HCT116 (cell line): ENCODE measurements at regions not wholly inside any gene's neighbourhood (a gene's known extent, or its start where the extent isn't known, plus 50 kb on each side); places are given as distances from the start of the nearest gene placed in this dataset.

ENCODE experiments used
- ATAC-seq: fragments of 200-7000 bp; cut with Tn5 transposase; 2 replicates; pipeline ENCODE4 v1.9.1; 2020; ENCODE audit warnings: mild to moderate bottlenecking, moderate library complexity
- BruUV-seq: library from RNA; stranded (reverse); fragments of 400-500 nt; replicated peaks from 2 replicates; lab custom pipeline; 2021; lab: Mats Ljungman, UMichigan
- CTCF ChIA-PET: fragments of 300-600 bp; sonication (Branson Sonifier 250); formaldehyde crosslinking; loops from one replicate; lab custom pipeline; 2021; ENCODE audit warnings: antibody characterized with exemption; lab: Charles Lee
- POLR2A ChIA-PET: fragments of 300-600, 350-600 bp; sonication (Branson Sonifier 250); formaldehyde crosslinking; loops from one replicate; lab custom pipeline; 2021; ENCODE audit warnings: antibody characterized with exemption; lab: Charles Lee
- RAD21 ChIA-PET, 2 experiments: fragments of 300-600 bp; sonication (Branson Sonifier 250); formaldehyde crosslinking; loops; one replicate each; lab custom pipeline; 2023; ENCODE audit warnings: low total read pairs in 2 of 2; ENCODE audit not compliant: uncharacterized antibody in 2 of 2, unreplicated experiment in 2 of 2, low non-redundant PET in 1 of 2; lab: Charles Lee
- DNase-seq: peaks from one replicate; pipeline ENCODE4 v3.0.0-alpha.2; 2010; ENCODE audit warnings: low read depth, low spot score
- H2AFZ ChIP-seq: fragments of 200-600 bp; shearing (Covaris generic), sonication (generic); 2 replicates; pipeline ENCODE4 v1.6.1; 2017; ENCODE audit warnings: low read depth, mixed run types, mixed read lengths, antibody characterized with exemption, low read length; ENCODE audit not compliant: poor library complexity, severe bottlenecking
- H3K27ac ChIP-seq: 2 replicates; pipeline ENCODE4 v1.5.1; 2012; ENCODE audit warnings: low read depth, low read length
- H3K27me3 ChIP-seq: fragments of 200-600 bp; sonication (generic); 2 replicates; pipeline ENCODE4 v1.6.1; 2016; ENCODE audit warnings: mixed run types, low read length, mixed read lengths; ENCODE audit not compliant: insufficient read depth
- H3K36me3 ChIP-seq, 2 experiments: fragments of 200-500 bp in 1 of 2; fragments of 200-600 bp in 1 of 2; sonication (Bioruptor generic) in 1 of 2; sonication (generic) in 1 of 2; 2 replicates each; pipeline versions ENCODE4 v1.5.1 to v1.6.1; 2014 to 2016; ENCODE audit warnings: low read length in 2 of 2, inconsistent platforms in 1 of 2, mixed read lengths in 1 of 2, mixed run types in 1 of 2; ENCODE audit not compliant: insufficient read depth in 2 of 2, control insufficient read depth in 1 of 2
- H3K4me1 ChIP-seq, 2 experiments: fragments of 200-600 bp in 1 of 2; sonication (generic) in 1 of 2; 2 replicates each; pipeline versions ENCODE4 v1.5.1 to v1.6.1; 2012 to 2017; ENCODE audit warnings: low read length in 2 of 2, inconsistent platforms in 1 of 2, mild to moderate bottlenecking in 1 of 2, mixed read lengths in 1 of 2, mixed run types in 1 of 2, moderate library complexity in 1 of 2; ENCODE audit not compliant: insufficient read depth in 2 of 2, control insufficient read depth in 1 of 2
- H3K4me2 ChIP-seq: fragments of 200-600 bp; sonication (generic); 2 replicates; pipeline ENCODE4 v1.6.1; 2017; ENCODE audit warnings: mixed run types, low read length, mixed read lengths
- H3K4me3 ChIP-seq, 2 experiments: fragments of 200-600 bp in 1 of 2; sonication (generic) in 1 of 2; replicated peaks in 1 of 2; 2 replicates each; pipeline ENCODE4 v1.5.1; 2011 to 2016; ENCODE audit warnings: low read length in 2 of 2, control low read depth in 1 of 2, low read depth in 1 of 2, mild to moderate bottlenecking in 1 of 2, mixed read lengths in 1 of 2, mixed run types in 1 of 2
- H3K79me2 ChIP-seq: fragments of 200-600 bp; sonication (generic); 2 replicates; pipeline ENCODE4 v1.6.1; 2017; ENCODE audit warnings: mild to moderate bottlenecking, mixed run types, low read length, moderate library complexity, mixed read lengths; ENCODE audit not compliant: insufficient read depth
- H3K9ac ChIP-seq: fragments of 200-600 bp; sonication (generic); 2 replicates; pipeline ENCODE4 v1.6.1; 2016; ENCODE audit warnings: low read length, mixed read lengths
- H3K9me2 ChIP-seq: fragments of 200-600 bp; sonication (generic), shearing (Covaris generic); 2 replicates; pipeline ENCODE4 v1.6.1; 2017; ENCODE audit warnings: mixed run types, mild to moderate bottlenecking, moderate library complexity; ENCODE audit not compliant: insufficient read depth
- H3K9me3 ChIP-seq, 2 experiments: fragments of 200-500 bp in 1 of 2; fragments of 200-600 bp in 1 of 2; sonication (Bioruptor generic) in 1 of 2; sonication (generic) in 1 of 2; 2 replicates each; pipeline ENCODE4 v1.6.1; 2014 to 2017; ENCODE audit warnings: low read length in 2 of 2, mixed read lengths in 2 of 2, inconsistent platforms in 1 of 2, low read depth in 1 of 2, mild to moderate bottlenecking in 1 of 2, mixed run types in 1 of 2, moderate library complexity in 1 of 2; ENCODE audit not compliant: control insufficient read depth in 1 of 2, insufficient read depth in 1 of 2
- H4K20me1 ChIP-seq: fragments of 200-600 bp; sonication (generic), shearing (Covaris generic); 2 replicates; pipeline ENCODE4 v1.6.1; 2017; ENCODE audit warnings: mixed run types, mild to moderate bottlenecking, moderate library complexity; ENCODE audit not compliant: insufficient read depth
- CBX3 ChIP-seq: IDR thresholded peaks from 2 replicates; pipeline ENCODE4 v1.6.1; 2012; ENCODE audit warnings: low read depth
- EGR1 ChIP-seq: IDR thresholded peaks from 2 replicates; pipeline ENCODE4 v1.6.1; 2012; ENCODE audit warnings: low read depth
- ELF1 ChIP-seq: IDR thresholded peaks from 2 replicates; pipeline ENCODE4 v1.6.1; 2012; ENCODE audit warnings: low read depth, borderline replicate concordance
- EZH2 ChIP-seq: fragments of 200-600 bp; sonication (generic); IDR thresholded peaks from 2 replicates; pipeline ENCODE4 v1.6.1; 2017; ENCODE audit warnings: antibody characterized with exemption, mixed run types
- EZH2phosphoT487 ChIP-seq: fragments of 200-600 bp; IDR thresholded peaks from 2 replicates; pipeline ENCODE4 v1.6.1; 2018; ENCODE audit warnings: antibody characterized with exemption, borderline replicate concordance
- FOSL1 ChIP-seq: IDR thresholded peaks from 2 replicates; pipeline ENCODE4 v1.6.1; 2012; ENCODE audit warnings: low read depth
- JUND ChIP-seq: IDR thresholded peaks from 2 replicates; pipeline ENCODE4 v1.6.1; 2012
- POLR2AphosphoS5 ChIP-seq: IDR thresholded peaks from 2 replicates; pipeline ENCODE4 v1.6.1; 2011; ENCODE audit warnings: mild to moderate bottlenecking, low read depth, low read length, moderate library complexity
- RAD21 ChIP-seq: IDR thresholded peaks from 2 replicates; pipeline ENCODE4 v1.6.1; 2012; ENCODE audit warnings: low read depth, mild to moderate bottlenecking
- SIN3A ChIP-seq: IDR thresholded peaks from 2 replicates; pipeline ENCODE4 v1.6.1; 2012; ENCODE audit warnings: low read depth
- SP1 ChIP-seq: IDR thresholded peaks from 2 replicates; pipeline ENCODE4 v1.6.1; 2012; ENCODE audit warnings: low read depth
- TCF7L2 ChIP-seq: IDR thresholded peaks from 2 replicates; pipeline ENCODE4 v1.7.0; 2011; ENCODE audit warnings: borderline replicate concordance, inconsistent platforms; ENCODE audit not compliant: insufficient read depth, insufficient read length; ENCODE audit errors: extremely low read depth
- ZNF274 ChIP-seq: fragments of 200-500 bp; sonication (Bioruptor generic); IDR thresholded peaks from 2 replicates; pipeline ENCODE4 v1.6.1; 2014; ENCODE audit warnings: mild to moderate bottlenecking, low read depth, low read length, inconsistent platforms
- intact Hi-C: fragments of 100-400 bp; cut with micrococcal nuclease; formaldehyde crosslinking; loops from 2 replicates; pipeline ENCODE4 v1.10.0; 2022
- TF ChIP-seq, protein P1 (sequence below), 3 experiments: fragments of 200-600 bp in 1 of 3; sonication (generic) in 1 of 3; IDR thresholded peaks in 2 of 3; conservative IDR thresholded peaks in 1 of 3; 2 replicates each; pipeline ENCODE4 v1.5.1; 2012 to 2017; ENCODE audit warnings: low read depth in 2 of 3, low read length in 2 of 3, antibody characterized with exemption in 1 of 3, borderline replicate concordance in 1 of 3, control low read depth in 1 of 3, mild to moderate bottlenecking in 1 of 3, mixed read lengths in 1 of 3, mixed run types in 1 of 3, moderate library complexity in 1 of 3; ENCODE audit not compliant: insufficient read depth in 1 of 3
- TF ChIP-seq, protein P2 (sequence below): IDR thresholded peaks from 2 replicates; pipeline ENCODE4 v1.6.1; 2012
- TF ChIP-seq, protein P3 (sequence below): IDR thresholded peaks from 2 replicates; pipeline ENCODE4 v1.6.1; 2012; ENCODE audit warnings: low read depth
- TF ChIP-seq, protein P4 (sequence below): IDR thresholded peaks from 2 replicates; pipeline ENCODE4 v1.6.1; 2011; ENCODE audit warnings: mild to moderate bottlenecking, low read length, moderate library complexity; ENCODE audit not compliant: insufficient replicate concordance; ENCODE audit errors: extremely low read depth

DNA sequence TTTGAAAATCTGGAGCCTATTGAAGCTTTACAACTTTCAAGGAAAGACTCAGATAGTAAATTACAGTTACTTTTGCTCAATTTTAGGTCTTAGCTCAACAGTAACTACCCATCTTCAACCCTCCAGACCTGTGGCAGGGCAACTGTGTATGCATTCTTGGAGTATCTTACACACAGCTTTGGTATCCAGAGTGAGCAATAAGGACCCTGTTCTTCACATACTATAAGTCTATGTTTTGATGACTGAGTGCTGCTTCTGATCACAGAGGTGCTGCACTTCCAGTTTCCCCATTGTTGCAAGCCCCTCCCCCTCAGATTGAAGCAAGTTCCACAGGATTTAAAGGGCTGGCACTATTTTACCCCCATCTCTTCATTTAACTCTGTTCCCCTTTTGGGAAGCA, 737.4 kb upstream of the GRAMD2B start:
- no peak overlapping the region for H3K9ac ChIP-seq
- H3K4me3 ChIP-seq = no peak overlapping the region
- H2AFZ ChIP-seq = no peak overlapping the region
- no peaks in the 10 kb centered on the region for H3K79me2 ChIP-seq
- H3K27ac ChIP-seq = no peak overlapping the region
- intact Hi-C loops = no loop called here
- no TSS peak for BruUV-seq
- no peaks in the 10 kb centered on the region; a peak in 1 of 4 replicates for H3K4me1 ChIP-seq
- no peak overlapping the region for H3K4me2 ChIP-seq
- DNase-seq (no peak), ATAC-seq (no peak)
- ChIA-PET RAD21 (no interaction called here), POLR2A (no interaction called here), CTCF (no interaction called here)
- TF ChIP-seq ELF1 (no peak), SIN3A (no peak), RAD21 (no peak), EZH2 (no peak), ZNF274 (no peak), POLR2AphosphoS5 (no peak), CBX3 (no peak), TCF7L2 (no peak), EZH2phosphoT487 (no peak), SP1 (no peak), FOSL1 (no peak), EGR1 (no peak), JUND (no peak)
- TF ChIP-seq, protein P1, sequence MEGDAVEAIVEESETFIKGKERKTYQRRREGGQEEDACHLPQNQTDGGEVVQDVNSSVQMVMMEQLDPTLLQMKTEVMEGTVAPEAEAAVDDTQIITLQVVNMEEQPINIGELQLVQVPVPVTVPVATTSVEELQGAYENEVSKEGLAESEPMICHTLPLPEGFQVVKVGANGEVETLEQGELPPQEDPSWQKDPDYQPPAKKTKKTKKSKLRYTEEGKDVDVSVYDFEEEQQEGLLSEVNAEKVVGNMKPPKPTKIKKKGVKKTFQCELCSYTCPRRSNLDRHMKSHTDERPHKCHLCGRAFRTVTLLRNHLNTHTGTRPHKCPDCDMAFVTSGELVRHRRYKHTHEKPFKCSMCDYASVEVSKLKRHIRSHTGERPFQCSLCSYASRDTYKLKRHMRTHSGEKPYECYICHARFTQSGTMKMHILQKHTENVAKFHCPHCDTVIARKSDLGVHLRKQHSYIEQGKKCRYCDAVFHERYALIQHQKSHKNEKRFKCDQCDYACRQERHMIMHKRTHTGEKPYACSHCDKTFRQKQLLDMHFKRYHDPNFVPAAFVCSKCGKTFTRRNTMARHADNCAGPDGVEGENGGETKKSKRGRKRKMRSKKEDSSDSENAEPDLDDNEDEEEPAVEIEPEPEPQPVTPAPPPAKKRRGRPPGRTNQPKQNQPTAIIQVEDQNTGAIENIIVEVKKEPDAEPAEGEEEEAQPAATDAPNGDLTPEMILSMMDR (IDR thresholded peaks at IDR 0.05 in 2 of 3, conservative IDR thresholded peaks at IDR 0.05 in 1 of 3; ENCODE audit: borderline replicate concordance in 1 of 3, insufficient read depth in 1 of 3, low read depth in 2 of 3, low read length in 2 of 3) = no peak
- TF ChIP-seq, protein P2, sequence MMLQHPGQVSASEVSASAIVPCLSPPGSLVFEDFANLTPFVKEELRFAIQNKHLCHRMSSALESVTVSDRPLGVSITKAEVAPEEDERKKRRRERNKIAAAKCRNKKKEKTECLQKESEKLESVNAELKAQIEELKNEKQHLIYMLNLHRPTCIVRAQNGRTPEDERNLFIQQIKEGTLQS = no peak
- TF ChIP-seq, protein P3, sequence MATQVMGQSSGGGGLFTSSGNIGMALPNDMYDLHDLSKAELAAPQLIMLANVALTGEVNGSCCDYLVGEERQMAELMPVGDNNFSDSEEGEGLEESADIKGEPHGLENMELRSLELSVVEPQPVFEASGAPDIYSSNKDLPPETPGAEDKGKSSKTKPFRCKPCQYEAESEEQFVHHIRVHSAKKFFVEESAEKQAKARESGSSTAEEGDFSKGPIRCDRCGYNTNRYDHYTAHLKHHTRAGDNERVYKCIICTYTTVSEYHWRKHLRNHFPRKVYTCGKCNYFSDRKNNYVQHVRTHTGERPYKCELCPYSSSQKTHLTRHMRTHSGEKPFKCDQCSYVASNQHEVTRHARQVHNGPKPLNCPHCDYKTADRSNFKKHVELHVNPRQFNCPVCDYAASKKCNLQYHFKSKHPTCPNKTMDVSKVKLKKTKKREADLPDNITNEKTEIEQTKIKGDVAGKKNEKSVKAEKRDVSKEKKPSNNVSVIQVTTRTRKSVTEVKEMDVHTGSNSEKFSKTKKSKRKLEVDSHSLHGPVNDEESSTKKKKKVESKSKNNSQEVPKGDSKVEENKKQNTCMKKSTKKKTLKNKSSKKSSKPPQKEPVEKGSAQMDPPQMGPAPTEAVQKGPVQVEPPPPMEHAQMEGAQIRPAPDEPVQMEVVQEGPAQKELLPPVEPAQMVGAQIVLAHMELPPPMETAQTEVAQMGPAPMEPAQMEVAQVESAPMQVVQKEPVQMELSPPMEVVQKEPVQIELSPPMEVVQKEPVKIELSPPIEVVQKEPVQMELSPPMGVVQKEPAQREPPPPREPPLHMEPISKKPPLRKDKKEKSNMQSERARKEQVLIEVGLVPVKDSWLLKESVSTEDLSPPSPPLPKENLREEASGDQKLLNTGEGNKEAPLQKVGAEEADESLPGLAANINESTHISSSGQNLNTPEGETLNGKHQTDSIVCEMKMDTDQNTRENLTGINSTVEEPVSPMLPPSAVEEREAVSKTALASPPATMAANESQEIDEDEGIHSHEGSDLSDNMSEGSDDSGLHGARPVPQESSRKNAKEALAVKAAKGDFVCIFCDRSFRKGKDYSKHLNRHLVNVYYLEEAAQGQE = no peak
- TF ChIP-seq, protein P4, sequence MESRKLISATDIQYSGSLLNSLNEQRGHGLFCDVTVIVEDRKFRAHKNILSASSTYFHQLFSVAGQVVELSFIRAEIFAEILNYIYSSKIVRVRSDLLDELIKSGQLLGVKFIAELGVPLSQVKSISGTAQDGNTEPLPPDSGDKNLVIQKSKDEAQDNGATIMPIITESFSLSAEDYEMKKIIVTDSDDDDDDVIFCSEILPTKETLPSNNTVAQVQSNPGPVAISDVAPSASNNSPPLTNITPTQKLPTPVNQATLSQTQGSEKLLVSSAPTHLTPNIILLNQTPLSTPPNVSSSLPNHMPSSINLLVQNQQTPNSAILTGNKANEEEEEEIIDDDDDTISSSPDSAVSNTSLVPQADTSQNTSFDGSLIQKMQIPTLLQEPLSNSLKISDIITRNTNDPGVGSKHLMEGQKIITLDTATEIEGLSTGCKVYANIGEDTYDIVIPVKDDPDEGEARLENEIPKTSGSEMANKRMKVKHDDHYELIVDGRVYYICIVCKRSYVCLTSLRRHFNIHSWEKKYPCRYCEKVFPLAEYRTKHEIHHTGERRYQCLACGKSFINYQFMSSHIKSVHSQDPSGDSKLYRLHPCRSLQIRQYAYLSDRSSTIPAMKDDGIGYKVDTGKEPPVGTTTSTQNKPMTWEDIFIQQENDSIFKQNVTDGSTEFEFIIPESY = no peak
- no peaks in the 10 kb centered on the region for H3K9me2 ChIP-seq
- no peaks in the 10 kb centered on the region for H3K9me3 ChIP-seq
- no peaks in the 10 kb centered on the region for H3K27me3 ChIP-seq
- H3K36me3 ChIP-seq = no peaks in the 10 kb centered on the region
- H4K20me1 ChIP-seq = no peaks in the 10 kb centered on the region
